ENCODE measurements at regions not wholly inside any gene's neighbourhood (a gene's known extent, or its start where the extent isn't known, plus 50 kb on each side); places are given as distances from the start of the nearest gene placed in this dataset.

DNA sequence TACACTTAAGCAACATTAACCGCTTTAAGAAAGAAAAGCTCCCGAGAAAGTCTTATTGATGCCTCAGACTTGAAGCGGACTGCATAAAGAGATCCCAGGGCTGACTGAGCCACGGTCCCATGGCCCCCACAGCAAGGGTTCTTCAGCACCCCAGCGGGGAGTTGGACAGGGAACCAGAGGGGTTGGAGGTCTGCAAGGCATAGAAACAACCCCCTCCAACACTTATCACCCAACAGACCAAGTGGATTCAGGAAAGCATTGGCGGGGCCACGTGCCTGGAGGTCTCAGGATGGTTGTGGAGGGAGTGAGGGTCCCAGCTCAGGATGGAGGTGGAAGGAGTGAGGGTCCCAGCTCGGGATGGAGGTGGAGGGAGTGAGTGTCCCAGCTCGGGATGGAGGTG is 143.7 kb upstream of the IRX2 start:
- no peak overlapping the region for H3K9ac ChIP-seq (ENCODE audit: control insufficient read depth, insufficient read depth, low read length)
- BruUV-seq (replicated peaks), result no TSS peak
- ChIA-PET SMC1A (ENCODE audit: uncharacterized antibody, unreplicated experiment) (no interaction called here), CTCF (no interaction called here), POLR2A (no interaction called here), RAD21 (ENCODE audit: unreplicated experiment) (no interaction called here)
- intact Hi-C loops (cut with micrococcal nuclease; ENCODE audit: unreplicated experiment) (no loop called here), in situ Hi-C loops (cut with MboI) (no loop called here)
- no peaks in the 10 kb centered on the region for H4K20me1 ChIP-seq (ENCODE audit: control insufficient read depth, insufficient read depth)
- H3K27me3 ChIP-seq (replicated peaks in 1 of 2; ENCODE audit: control insufficient read depth in 2 of 2, insufficient read depth in 2 of 2, low read length in 1 of 2), result no peaks in the 10 kb centered on the region
- no peak overlapping the region for H3K4me2 ChIP-seq (ENCODE audit: control insufficient read depth, insufficient read depth)
- no peak overlapping the region for H3K4me3 ChIP-seq
- H3K4me1 ChIP-seq (ENCODE audit: control insufficient read depth, insufficient read depth, low read length), result no peaks in the 10 kb centered on the region
- ATAC-seq, result no peak
- H3K79me2 ChIP-seq (ENCODE audit: control insufficient read depth, insufficient read depth, low read length), result no peaks in the 10 kb centered on the region
- DNase-seq (ENCODE audit: low read depth, low spot score), result no peak
- WGBS (ENCODE audit: insufficient coverage, insufficient replicate concordance, low lambda C conversion rate, missing lambda C conversion rate), result 32% methylated on average over 8 of the region's 9 CpGs
- no peak for FAIRE-seq
- no peaks in the 10 kb centered on the region; the same call in 2 of the 3 replicates for H3K9me3 ChIP-seq (replicated peaks; ENCODE audit: control insufficient read depth, insufficient read depth, low read length)
- no peaks in the 10 kb centered on the region for H3K36me3 ChIP-seq (ENCODE audit: control insufficient read depth in 2 of 2, insufficient read depth in 2 of 2, low read length in 1 of 2)
- no peak overlapping the region for H3K27ac ChIP-seq (ENCODE audit: control insufficient read depth, insufficient read depth)
- no peak overlapping the region for H2AFZ ChIP-seq (ENCODE audit: control insufficient read depth, low read depth, low read length)
- TF ChIP-seq MYB (IDR thresholded peaks at IDR 0.05; ENCODE audit: borderline replicate concordance, low read depth, low read length), result no peak
- no peak for TF ChIP-seq WRNIP1 (IDR thresholded peaks at IDR 0.05; ENCODE audit: borderline replicate concordance, low read depth, low read length)
- no peak for TF ChIP-seq RCOR1 (conservative IDR thresholded peaks at IDR 0.05; ENCODE audit: low read depth, low read length)
- TF ChIP-seq, protein P1, sequence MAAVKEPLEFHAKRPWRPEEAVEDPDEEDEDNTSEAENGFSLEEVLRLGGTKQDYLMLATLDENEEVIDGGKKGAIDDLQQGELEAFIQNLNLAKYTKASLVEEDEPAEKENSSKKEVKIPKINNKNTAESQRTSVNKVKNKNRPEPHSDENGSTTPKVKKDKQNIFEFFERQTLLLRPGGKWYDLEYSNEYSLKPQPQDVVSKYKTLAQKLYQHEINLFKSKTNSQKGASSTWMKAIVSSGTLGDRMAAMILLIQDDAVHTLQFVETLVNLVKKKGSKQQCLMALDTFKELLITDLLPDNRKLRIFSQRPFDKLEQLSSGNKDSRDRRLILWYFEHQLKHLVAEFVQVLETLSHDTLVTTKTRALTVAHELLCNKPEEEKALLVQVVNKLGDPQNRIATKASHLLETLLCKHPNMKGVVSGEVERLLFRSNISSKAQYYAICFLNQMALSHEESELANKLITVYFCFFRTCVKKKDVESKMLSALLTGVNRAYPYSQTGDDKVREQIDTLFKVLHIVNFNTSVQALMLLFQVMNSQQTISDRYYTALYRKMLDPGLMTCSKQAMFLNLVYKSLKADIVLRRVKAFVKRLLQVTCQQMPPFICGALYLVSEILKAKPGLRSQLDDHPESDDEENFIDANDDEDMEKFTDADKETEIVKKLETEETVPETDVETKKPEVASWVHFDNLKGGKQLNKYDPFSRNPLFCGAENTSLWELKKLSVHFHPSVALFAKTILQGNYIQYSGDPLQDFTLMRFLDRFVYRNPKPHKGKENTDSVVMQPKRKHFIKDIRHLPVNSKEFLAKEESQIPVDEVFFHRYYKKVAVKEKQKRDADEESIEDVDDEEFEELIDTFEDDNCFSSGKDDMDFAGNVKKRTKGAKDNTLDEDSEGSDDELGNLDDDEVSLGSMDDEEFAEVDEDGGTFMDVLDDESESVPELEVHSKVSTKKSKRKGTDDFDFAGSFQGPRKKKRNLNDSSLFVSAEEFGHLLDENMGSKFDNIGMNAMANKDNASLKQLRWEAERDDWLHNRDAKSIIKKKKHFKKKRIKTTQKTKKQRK (IDR thresholded peaks at IDR 0.05; ENCODE audit: low read depth, low read length), result no peak
- TF ChIP-seq IRF4 (IDR thresholded peaks at IDR 0.05; ENCODE audit: low read depth, low read length), result no peak
- no peak for TF ChIP-seq MYC (IDR thresholded peaks at IDR 0.05; ENCODE audit: insufficient read depth, insufficient read length, insufficient replicate concordance, low read length, severe bottlenecking)
- TF ChIP-seq BACH1 (IDR thresholded peaks at IDR 0.05; ENCODE audit: borderline replicate concordance), result no peak
- TF ChIP-seq ZNF622 (IDR thresholded peaks at IDR 0.05), result no peak
- no peak for TF ChIP-seq JUND (IDR thresholded peaks at IDR 0.05; ENCODE audit: low read depth, low read length)
- TF ChIP-seq SREBF2 (IDR thresholded peaks at IDR 0.05; ENCODE audit: low read length), result no peak
- TF ChIP-seq, protein P2, sequence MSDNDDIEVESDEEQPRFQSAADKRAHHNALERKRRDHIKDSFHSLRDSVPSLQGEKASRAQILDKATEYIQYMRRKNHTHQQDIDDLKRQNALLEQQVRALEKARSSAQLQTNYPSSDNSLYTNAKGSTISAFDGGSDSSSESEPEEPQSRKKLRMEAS (IDR thresholded peaks at IDR 0.05; ENCODE audit: low read depth, low read length), result no peak
- no peak for TF ChIP-seq PAX5 (IDR thresholded peaks at IDR 0.05; ENCODE audit: borderline replicate concordance, low read depth, low read length)
- no peak for TF ChIP-seq HSF1 (IDR thresholded peaks at IDR 0.05; ENCODE audit: low read depth, low read length)
- TF ChIP-seq PRDM15 (CRISPR knock-in tag; IDR thresholded peaks at IDR 0.05), result no peak
- TF ChIP-seq DPF2 (IDR thresholded peaks at IDR 0.05), result no peak
- no peak for TF ChIP-seq BMI1 (IDR thresholded peaks at IDR 0.05; ENCODE audit: borderline replicate concordance)
